Thoracic aorta (tissue), 2 donors: ENCODE measurements at regions not wholly inside any gene's neighbourhood (a gene's known extent, or its start where the extent isn't known, plus 50 kb on each side); places are given as distances from the start of the nearest gene placed in this dataset.
"Not testable (repeated sequence)": the region's sequence is repeated elsewhere in the genome, so short reads cannot be mapped to it uniquely, and the experiment has no call there.

Source experiments
- ATAC-seq: fragments of 150-250 bp; one replicate; pipeline ENCODE4 v1.8.0; 2017; ENCODE audit warnings: low read depth; ENCODE audit not compliant: insufficient number of reproducible peaks, low FRiP score
- DNase-seq: peaks from one replicate; pipeline ENCODE4 v3.0.0-alpha.2; 2020; ENCODE audit warnings: low spot score
- H3K27ac ChIP-seq, 2 donors: fragments of 200-600 bp; sonication (generic); 1 replicate in 1 of 2; 2 replicates in 1 of 2; pipeline ENCODE4 v1.5.1; 2016; ENCODE audit warnings: mild to moderate bottlenecking in 2 of 2, moderate library complexity in 2 of 2
- H3K27me3 ChIP-seq: fragments of 200-600 bp; sonication (generic); replicated peaks from 2 replicates; pipeline ENCODE4 v1.6.0; 2016; ENCODE audit warnings: mild to moderate bottlenecking; ENCODE audit not compliant: insufficient read depth
- H3K36me3 ChIP-seq: fragments of 200-600 bp; sonication (generic); one replicate; pipeline ENCODE4 v1.5.1; 2016
- H3K4me1 ChIP-seq, 2 donors: fragments of 200-600 bp; sonication (generic); 1 replicate in 1 of 2; 2 replicates in 1 of 2; pipeline versions ENCODE4 v1.5.1 to v1.6.0; 2016; ENCODE audit warnings: low read depth in 2 of 2, mild to moderate bottlenecking in 1 of 2; ENCODE audit not compliant: control insufficient read depth in 1 of 2
- H3K4me3 ChIP-seq: fragments of 200-600 bp; sonication (generic); 2 replicates; pipeline ENCODE4 v1.5.1; 2016; ENCODE audit warnings: mild to moderate bottlenecking
- H3K9me3 ChIP-seq: fragments of 200-600 bp; sonication (generic); 2 replicates; pipeline ENCODE4 v1.5.1; 2016
- TF ChIP-seq, protein P1 (sequence below): fragments of 200-600 bp; sonication (generic); IDR thresholded peaks from one replicate; pipeline ENCODE4 v1.5.1; 2019; ENCODE audit warnings: antibody characterized with exemption

DNA sequence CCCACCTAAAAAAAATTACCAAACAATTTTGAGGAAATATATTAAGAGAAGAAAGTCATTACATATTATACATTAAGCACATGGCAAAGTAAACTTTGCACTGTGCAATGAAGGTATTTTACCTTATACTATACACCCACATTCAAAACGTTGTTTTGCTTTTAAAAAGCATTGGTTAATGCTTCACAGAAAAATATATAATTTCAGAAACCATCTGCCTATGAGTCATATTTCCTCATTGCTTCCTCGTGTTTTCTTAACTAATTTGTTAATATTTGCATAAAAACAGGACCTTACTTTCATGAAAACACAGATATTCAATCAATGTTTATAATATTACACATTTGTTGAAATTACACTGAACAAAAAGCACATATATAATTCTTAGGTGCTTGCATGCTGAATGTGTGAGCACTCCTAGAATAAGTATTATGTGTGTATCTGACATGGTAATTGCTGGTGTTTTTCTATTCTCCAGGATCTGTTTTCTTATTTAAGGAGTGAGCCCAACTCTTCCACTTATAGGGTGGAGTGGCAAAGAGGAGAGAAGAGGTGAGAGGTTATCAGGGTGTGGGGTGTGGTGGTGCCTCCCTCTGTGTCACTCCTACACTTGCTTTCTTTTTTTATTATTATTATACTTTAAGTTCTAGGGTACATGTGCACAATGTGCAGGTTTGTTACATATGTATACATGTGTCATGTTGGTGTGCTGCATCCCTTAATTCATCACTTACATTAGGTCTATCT, 95.1 kb upstream of the IQCM start:
- H3K36me3 ChIP-seq, result no peaks in the 10 kb centered on the region
- no peak overlapping the region for H3K4me3 ChIP-seq
- no peak overlapping the region for H3K27ac ChIP-seq
- H3K4me1 ChIP-seq, result peaks cover 0 to 3% of the 10 kb centered on the region in 2 donors
- no peaks in the 10 kb centered on the region for H3K9me3 ChIP-seq
- ATAC-seq (no peak), DNase-seq (no peak)
- TF ChIP-seq, protein P1, sequence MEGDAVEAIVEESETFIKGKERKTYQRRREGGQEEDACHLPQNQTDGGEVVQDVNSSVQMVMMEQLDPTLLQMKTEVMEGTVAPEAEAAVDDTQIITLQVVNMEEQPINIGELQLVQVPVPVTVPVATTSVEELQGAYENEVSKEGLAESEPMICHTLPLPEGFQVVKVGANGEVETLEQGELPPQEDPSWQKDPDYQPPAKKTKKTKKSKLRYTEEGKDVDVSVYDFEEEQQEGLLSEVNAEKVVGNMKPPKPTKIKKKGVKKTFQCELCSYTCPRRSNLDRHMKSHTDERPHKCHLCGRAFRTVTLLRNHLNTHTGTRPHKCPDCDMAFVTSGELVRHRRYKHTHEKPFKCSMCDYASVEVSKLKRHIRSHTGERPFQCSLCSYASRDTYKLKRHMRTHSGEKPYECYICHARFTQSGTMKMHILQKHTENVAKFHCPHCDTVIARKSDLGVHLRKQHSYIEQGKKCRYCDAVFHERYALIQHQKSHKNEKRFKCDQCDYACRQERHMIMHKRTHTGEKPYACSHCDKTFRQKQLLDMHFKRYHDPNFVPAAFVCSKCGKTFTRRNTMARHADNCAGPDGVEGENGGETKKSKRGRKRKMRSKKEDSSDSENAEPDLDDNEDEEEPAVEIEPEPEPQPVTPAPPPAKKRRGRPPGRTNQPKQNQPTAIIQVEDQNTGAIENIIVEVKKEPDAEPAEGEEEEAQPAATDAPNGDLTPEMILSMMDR, result no peak
- no peaks in the 10 kb centered on the region for H3K27me3 ChIP-seq

DNA sequence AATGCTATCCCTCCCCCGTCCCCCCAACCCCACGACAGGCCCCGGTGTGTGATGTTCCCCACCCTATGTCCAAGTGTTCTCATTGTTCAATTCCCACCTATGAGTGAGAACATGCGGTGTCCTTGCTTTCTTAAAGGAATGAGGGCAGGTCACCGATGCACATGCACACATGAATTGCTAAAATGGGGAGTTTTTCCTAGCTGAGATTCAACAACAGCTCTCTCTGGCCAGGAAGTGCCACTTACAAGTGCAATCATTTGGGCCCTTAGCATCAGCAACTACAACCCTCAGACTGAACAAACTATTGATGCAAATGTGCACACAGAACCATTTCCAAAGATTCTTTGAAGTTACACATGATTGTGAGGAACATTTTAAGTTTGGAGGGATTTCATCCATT, 95.7 kb upstream of the IQCM start:
- peaks cover 0 to 3% of the 10 kb centered on the region in 2 donors for H3K4me1 ChIP-seq
- H3K27ac ChIP-seq, result no peak overlapping the region
- H3K27me3 ChIP-seq, result no peaks in the 10 kb centered on the region
- no peaks in the 10 kb centered on the region for H3K36me3 ChIP-seq
- H3K9me3 ChIP-seq, result no peaks in the 10 kb centered on the region
- TF ChIP-seq, protein P1, result no peak
- DNase-seq (no peak), ATAC-seq (no peak)
- H3K4me3 ChIP-seq, result no peak overlapping the region

DNA sequence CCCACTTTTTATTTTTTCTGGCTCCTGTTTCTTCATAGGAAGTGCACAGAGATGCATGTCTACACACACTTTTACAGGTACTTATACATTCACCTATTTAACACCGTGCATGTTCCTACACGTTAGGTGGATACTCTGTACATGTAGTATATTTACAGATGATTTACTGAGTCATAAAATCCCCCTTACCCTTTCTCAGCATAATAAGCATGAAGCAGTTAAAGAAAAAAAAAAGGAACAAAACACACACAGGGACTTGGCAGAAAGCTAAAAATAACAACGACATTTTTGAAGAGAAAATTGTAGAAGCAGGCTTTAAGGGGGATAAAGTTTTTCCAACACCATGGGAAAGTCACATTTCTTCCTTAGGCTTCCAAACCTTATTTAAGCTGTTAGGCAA, 96.4 kb upstream of the IQCM start:
- Histone ChIP-seq H3K9me3 (no peaks in the 10 kb centered on the region), H3K36me3 (no peaks in the 10 kb centered on the region), H3K4me3 (no peak overlapping the region), H3K27me3 (no peaks in the 10 kb centered on the region), H3K4me1 (peaks cover 0 to 3% of the 10 kb centered on the region in 2 donors), H3K27ac (no peak overlapping the region)
- DNase-seq (no peak), ATAC-seq (no peak)
- TF ChIP-seq, protein P1, result no peak

DNA sequence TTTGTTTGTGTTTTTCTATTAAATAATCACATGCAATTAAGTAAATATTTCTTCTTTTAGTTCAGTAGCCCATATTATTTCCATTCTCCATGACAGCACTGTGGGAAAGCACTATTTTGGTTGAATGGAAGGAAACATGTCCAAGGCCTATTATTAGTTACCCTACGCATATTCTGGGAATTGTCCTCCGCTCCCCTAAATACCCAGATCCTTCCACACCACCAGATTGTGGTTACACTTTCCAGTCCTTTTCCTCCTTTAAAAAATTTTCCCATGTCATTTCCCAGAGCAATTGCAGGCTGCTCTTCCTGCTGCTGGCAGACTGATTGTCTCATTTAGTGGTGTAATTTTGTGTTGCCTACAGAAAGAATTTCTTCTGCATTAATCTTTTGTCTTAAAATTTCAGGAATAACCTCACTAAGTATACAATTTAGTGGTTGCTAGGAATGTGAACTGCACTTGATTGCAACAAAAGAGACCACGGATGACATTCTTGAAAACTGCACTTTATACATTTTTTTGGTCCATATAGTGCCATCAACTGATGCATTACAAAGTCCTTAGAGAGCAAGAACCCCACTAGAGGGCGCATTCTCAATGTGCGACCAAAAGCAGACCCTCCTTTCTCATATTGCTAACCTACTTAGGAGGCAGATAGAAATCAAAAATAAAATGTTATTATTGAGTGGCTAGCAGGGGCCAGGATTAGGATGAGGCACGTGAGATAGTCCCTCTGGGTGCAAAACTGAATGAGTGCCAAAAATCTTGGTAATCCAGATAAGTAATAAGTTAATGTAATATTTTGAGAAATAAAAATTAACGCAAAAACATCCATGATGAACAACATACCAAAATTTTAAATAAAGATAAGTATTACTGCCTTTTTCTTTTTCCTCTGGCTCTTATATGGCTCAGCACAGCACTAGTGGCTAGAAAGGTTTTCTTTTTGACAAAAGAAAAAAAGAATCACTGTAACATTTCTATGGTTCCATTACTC, 98.8 kb upstream of the IQCM start:
- no peak for ATAC-seq
- no peak overlapping the region for H3K4me3 ChIP-seq
- no peak overlapping the region for H3K27ac ChIP-seq
- H3K4me1 ChIP-seq, result peaks cover 0 to 3% of the 10 kb centered on the region in 2 donors
- H3K27me3 ChIP-seq, result no peaks in the 10 kb centered on the region
- DNase-seq, result no peak
- no peaks in the 10 kb centered on the region for H3K36me3 ChIP-seq
- TF ChIP-seq, protein P1, result no peak
- no peaks in the 10 kb centered on the region for H3K9me3 ChIP-seq

DNA sequence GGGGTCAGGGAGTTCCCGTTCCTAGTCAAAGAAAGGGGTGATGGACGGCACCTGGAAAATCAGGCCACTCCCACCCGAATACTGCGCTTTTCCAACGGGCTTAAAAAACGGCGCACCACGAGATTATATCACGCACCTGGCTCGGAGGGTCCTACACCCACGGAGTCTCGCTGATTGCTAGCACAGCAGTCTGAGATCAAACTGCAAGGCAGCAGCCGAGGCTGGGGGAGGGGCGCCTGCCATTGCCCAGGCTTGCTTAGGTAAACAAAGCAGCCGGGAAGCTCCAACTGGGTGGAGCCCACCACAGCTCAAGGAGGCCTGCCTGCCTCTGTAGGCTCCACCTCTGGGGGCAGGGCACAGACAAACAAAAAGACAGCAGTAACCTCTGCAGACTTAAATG, 100.1 kb upstream of the IQCM start:
- H3K9me3 ChIP-seq, H3K27me3 ChIP-seq, ATAC-seq, H3K36me3 ChIP-seq, H3K27ac ChIP-seq, DNase-seq, H3K4me3 ChIP-seq, H3K4me1 ChIP-seq: not testable (repeated sequence)
